Osteoblast (primary cell): ENCODE measurements at regions not wholly inside any gene's neighbourhood (a gene's known extent, or its start where the extent isn't known, plus 50 kb on each side); places are given as distances from the start of the nearest gene placed in this dataset.

ENCODE experiments used
- DNase-seq: peaks from one replicate; pipeline ENCODE4 v3.0.0; 2011; ENCODE audit warnings: low spot score, mixed read lengths; ENCODE audit not compliant: insufficient read length; ENCODE audit errors: missing footprints
- H2AFZ ChIP-seq: 2 replicates; pipeline ENCODE4 v1.6.0; 2011; ENCODE audit warnings: mild to moderate bottlenecking, low read length
- H3K27ac ChIP-seq: 2 replicates; pipeline ENCODE4 v1.5.1; 2011; ENCODE audit warnings: mild to moderate bottlenecking, low read depth, low read length, moderate library complexity
- H3K27me3 ChIP-seq: 2 replicates; pipeline ENCODE4 v1.6.0; 2012; ENCODE audit warnings: mild to moderate bottlenecking, control low read depth, inconsistent platforms, low read length, moderate library complexity; ENCODE audit not compliant: insufficient read depth
- H3K36me3 ChIP-seq: 2 replicates; pipeline ENCODE4 v1.5.1; 2011; ENCODE audit warnings: mild to moderate bottlenecking, low read length, control low read depth, moderate library complexity; ENCODE audit not compliant: insufficient read depth
- H3K4me1 ChIP-seq: 2 replicates; pipeline ENCODE4 v1.5.1; 2011; ENCODE audit warnings: mild to moderate bottlenecking, low read length, control low read depth, moderate library complexity; ENCODE audit not compliant: insufficient read depth
- H3K4me2 ChIP-seq: 2 replicates; pipeline ENCODE4 v1.6.0; 2011; ENCODE audit warnings: mild to moderate bottlenecking, low read length; ENCODE audit not compliant: insufficient read depth
- H3K4me3 ChIP-seq: fragments of 200-600 bp; sonication (generic); 3 replicates; pipeline ENCODE4 v1.5.1; 2012; ENCODE audit warnings: mild to moderate bottlenecking, low read length, inconsistent platforms; ENCODE audit not compliant: insufficient read depth
- H3K79me2 ChIP-seq: 2 replicates; pipeline ENCODE4 v1.6.0; 2012; ENCODE audit warnings: mild to moderate bottlenecking, low read length, control low read depth, inconsistent platforms; ENCODE audit not compliant: insufficient read depth
- H3K9me3 ChIP-seq: 2 replicates; pipeline ENCODE4 v1.5.1; 2011; ENCODE audit warnings: low read depth, low read length, control low read depth
- H4K20me1 ChIP-seq: 2 replicates; pipeline ENCODE4 v1.6.0; 2012; ENCODE audit warnings: mild to moderate bottlenecking, low read length, control low read depth; ENCODE audit not compliant: insufficient read depth
- TF ChIP-seq, protein P1 (sequence below): IDR thresholded peaks from 2 replicates; pipeline ENCODE4 v1.5.1; 2011; ENCODE audit warnings: mild to moderate bottlenecking, low read depth, low read length, moderate library complexity; ENCODE audit errors: extremely low read depth

DNA sequence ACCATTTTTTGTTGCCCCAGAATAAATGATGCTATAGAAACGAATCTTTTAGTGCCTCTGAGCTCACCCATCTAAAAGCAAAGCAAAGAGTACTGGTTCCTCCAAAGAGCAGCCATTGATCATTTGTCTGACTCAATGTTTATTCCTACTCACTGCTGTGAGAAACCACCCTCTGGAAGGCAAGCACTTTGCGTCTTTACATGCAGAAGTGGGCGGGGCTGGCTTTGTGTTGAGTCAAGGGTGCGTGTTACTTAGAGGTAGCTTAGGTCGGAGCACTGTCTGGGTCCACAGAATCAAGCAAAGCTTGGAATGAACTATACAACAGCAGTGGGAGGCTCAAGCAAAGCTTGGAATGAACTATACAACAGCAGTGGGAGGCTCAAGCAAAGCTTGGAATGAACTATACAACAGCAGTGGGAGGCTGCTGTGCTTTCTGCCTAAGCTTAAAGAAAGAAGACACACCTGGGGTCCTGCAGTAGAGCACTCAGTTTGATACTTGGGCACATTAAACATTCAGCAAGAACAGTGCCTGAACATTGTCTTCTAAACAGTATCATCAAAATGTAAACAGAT lies 77.2 kb upstream of the PRICKLE1 start:
- H4K20me1 ChIP-seq, result no peaks in the 10 kb centered on the region
- no peak for DNase-seq
- H3K4me2 ChIP-seq, result no peak overlapping the region
- TF ChIP-seq, protein P1, sequence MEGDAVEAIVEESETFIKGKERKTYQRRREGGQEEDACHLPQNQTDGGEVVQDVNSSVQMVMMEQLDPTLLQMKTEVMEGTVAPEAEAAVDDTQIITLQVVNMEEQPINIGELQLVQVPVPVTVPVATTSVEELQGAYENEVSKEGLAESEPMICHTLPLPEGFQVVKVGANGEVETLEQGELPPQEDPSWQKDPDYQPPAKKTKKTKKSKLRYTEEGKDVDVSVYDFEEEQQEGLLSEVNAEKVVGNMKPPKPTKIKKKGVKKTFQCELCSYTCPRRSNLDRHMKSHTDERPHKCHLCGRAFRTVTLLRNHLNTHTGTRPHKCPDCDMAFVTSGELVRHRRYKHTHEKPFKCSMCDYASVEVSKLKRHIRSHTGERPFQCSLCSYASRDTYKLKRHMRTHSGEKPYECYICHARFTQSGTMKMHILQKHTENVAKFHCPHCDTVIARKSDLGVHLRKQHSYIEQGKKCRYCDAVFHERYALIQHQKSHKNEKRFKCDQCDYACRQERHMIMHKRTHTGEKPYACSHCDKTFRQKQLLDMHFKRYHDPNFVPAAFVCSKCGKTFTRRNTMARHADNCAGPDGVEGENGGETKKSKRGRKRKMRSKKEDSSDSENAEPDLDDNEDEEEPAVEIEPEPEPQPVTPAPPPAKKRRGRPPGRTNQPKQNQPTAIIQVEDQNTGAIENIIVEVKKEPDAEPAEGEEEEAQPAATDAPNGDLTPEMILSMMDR, result no peak
- no peaks in the 10 kb centered on the region for H3K4me1 ChIP-seq
- H3K9me3 ChIP-seq, result no peaks in the 10 kb centered on the region
- H3K27ac ChIP-seq, result no peak overlapping the region
- H3K36me3 ChIP-seq, result no peaks in the 10 kb centered on the region
- H3K27me3 ChIP-seq, result peaks cover 2% of the 10 kb centered on the region
- H3K4me3 ChIP-seq, result no peak overlapping the region
- no peaks in the 10 kb centered on the region for H3K79me2 ChIP-seq
- H2AFZ ChIP-seq, result no peak overlapping the region

DNA sequence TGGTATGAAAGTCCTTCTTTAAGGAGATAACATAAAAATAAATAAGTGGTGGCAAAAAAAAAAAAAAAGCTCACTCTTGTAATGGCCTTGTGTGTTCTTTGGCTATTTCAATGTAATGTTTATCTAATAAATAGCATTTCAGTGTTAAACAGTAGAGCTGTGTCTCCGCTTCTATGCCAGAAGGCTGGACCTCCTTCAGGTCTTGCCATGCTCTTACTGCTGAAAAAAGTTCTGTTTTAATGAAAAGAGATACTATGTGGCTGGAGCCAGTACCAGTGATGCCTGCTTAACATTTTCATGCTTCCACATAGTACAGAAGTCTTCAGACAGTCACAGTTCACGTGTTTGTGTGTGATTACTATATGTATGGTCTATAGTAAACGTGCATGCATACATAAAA lies 74.1 kb upstream of the PRICKLE1 start:
- TF ChIP-seq, protein P1, result no peak
- Histone ChIP-seq H3K79me2 (no peaks in the 10 kb centered on the region), H3K27ac (no peak overlapping the region), H3K36me3 (no peaks in the 10 kb centered on the region), H2AFZ (no peak overlapping the region), H3K4me2 (no peak overlapping the region), H3K4me3 (no peak overlapping the region), H4K20me1 (no peaks in the 10 kb centered on the region), H3K27me3 (peaks cover 2% of the 10 kb centered on the region), H3K9me3 (no peaks in the 10 kb centered on the region), H3K4me1 (no peaks in the 10 kb centered on the region)
- DNase-seq, result no peak

DNA sequence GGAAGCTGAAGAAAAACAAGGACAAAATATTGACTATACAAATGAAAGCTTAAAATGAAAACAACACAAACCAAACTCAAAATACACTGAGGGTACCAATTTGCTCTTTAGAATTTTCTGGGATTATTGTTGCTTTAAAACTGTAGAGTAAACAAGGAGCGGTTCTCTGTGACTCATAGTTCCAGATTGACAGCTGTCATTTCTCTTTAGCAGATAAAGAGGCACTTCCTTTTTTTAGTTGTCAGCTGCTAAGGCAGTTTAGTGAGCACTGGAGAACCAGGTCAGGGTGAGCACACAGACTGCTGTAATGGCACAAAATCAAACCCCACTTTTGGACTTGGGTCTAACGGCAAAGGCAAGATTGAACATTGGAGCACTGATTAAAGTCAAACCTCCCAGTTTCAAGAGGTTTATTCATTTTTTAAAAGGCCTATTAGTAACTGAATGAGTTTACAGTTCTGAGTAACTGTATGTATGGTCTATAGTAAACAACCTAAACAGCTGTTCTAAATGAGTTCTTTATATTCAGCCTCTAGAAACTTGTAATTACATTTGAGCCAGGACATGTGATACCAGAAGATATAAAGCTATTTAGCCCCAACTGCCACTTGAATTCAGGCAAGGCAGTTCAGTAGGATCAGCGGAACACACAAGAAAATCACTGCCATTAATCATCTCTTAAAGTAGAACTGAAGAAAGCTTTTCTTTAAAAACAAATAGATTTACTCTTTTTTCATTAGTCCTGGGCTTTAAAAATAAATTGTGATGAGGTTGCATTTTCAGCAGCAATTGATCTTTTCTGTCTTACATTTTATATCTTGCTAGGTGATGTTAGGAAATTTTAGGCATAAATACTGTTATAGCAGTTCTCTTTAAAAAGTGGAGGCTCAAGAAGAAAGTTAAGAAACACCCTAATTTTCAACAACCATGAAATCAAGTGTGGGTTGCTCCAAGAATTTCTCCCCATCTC lies 71.7 kb upstream of the PRICKLE1 start:
- H3K27ac ChIP-seq, result no peak overlapping the region

More for the DNA sequence above, 71.7 kb upstream of the PRICKLE1 start:
- no peaks in the 10 kb centered on the region for H3K9me3 ChIP-seq
- H3K4me3 ChIP-seq, result no peak overlapping the region
- H3K79me2 ChIP-seq, result no peaks in the 10 kb centered on the region
- TF ChIP-seq, protein P1, result no peak
- no peaks in the 10 kb centered on the region for H3K27me3 ChIP-seq
- no peak for DNase-seq
- H3K4me1 ChIP-seq, result no peaks in the 10 kb centered on the region
- H3K4me2 ChIP-seq, result no peak overlapping the region
- H2AFZ ChIP-seq, result no peak overlapping the region
- no peaks in the 10 kb centered on the region for H4K20me1 ChIP-seq
- H3K36me3 ChIP-seq, result no peaks in the 10 kb centered on the region
